ENCODE measurements at regions not wholly inside any gene's neighbourhood (a gene's known extent, or its start where the extent isn't known, plus 50 kb on each side); places are given as distances from the start of the nearest gene placed in this dataset.

DNA sequence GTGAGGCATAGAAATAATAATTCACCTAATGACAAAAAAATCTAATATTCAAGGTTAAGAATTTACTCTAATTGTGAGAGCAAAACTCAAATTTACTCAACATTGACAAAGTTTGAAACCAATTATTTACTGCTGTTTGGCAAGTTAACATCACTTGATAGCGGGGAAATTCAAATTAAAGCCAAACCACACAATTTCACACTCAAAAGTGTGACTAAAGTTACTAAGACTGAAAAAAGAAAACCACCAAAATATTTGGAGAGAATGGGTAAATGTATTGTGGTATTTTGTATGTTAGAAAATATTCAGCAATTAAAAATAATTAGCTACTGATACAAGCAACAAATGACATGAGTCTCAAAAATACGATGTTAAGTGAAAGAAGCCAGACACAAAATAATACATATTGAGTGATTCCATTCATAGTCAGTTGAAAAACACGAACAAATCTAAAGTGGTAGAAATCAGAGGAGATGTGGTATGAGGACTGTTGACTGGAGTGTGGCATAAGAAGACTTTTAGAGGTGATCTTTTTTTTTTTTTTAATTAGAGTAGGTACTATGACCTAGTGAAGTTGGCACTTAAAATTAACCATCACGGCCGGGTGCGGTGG lies 541.4 kb upstream of the ATXN8OS start:
- H3K27me3 Mint-ChIP-seq, result no peaks in the 10 kb centered on the region
- CTCF ChIA-PET, result no interaction called here

DNA sequence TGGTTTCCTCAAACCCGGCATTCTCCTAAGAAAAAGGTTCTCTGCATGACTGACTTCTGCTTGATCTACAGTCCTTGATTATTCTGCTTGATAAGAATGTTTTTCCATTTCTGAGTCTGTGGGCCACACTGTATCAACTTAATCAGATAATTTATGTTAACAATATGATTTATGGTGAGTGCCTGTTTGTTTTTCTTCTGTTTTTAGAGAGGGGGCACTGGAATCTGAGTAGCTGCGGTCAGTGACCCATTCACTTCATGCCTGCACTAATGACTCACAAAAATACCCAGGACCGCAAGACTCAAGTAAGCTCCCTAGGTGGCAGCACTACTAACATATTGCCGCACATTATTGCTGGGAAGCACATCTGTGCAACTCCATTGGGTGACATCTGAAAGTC lies 542.3 kb upstream of the ATXN8OS start:
- DNase-seq (no peak), ATAC-seq (ENCODE audit: low read depth) (no peak)
- H3K27ac Mint-ChIP-seq, result no peak overlapping the region
- no peak overlapping the region for H3K4me3 Mint-ChIP-seq
- TF ChIP-seq, protein P1, sequence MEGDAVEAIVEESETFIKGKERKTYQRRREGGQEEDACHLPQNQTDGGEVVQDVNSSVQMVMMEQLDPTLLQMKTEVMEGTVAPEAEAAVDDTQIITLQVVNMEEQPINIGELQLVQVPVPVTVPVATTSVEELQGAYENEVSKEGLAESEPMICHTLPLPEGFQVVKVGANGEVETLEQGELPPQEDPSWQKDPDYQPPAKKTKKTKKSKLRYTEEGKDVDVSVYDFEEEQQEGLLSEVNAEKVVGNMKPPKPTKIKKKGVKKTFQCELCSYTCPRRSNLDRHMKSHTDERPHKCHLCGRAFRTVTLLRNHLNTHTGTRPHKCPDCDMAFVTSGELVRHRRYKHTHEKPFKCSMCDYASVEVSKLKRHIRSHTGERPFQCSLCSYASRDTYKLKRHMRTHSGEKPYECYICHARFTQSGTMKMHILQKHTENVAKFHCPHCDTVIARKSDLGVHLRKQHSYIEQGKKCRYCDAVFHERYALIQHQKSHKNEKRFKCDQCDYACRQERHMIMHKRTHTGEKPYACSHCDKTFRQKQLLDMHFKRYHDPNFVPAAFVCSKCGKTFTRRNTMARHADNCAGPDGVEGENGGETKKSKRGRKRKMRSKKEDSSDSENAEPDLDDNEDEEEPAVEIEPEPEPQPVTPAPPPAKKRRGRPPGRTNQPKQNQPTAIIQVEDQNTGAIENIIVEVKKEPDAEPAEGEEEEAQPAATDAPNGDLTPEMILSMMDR (IDR thresholded peaks at IDR 0.05), result no peak
- CTCF ChIA-PET, result no interaction called here
- POLR2A ChIA-PET, result no interaction called here
- H3K27me3 Mint-ChIP-seq, result no peaks in the 10 kb centered on the region
- intact Hi-C loops (cut with micrococcal nuclease), result no loop called here
- H3K36me3 Mint-ChIP-seq (ENCODE audit: low read depth), result no peaks in the 10 kb centered on the region
- H3K9me3 Mint-ChIP-seq, result peaks cover 2% of the 10 kb centered on the region
- H3K4me1 Mint-ChIP-seq, result no peaks in the 10 kb centered on the region

More for the DNA sequence above, 541.4 kb upstream of the ATXN8OS start:
- Mint-ChIP-seq H3K36me3 (ENCODE audit: low read depth) (no peaks in the 10 kb centered on the region), H3K4me3 (no peak overlapping the region), H3K27ac (no peak overlapping the region), H3K4me1 (no peaks in the 10 kb centered on the region), H3K9me3 (peaks cover 2% of the 10 kb centered on the region)
- ATAC-seq (ENCODE audit: low read depth) (no peak), DNase-seq (no peak)
- POLR2A ChIA-PET, result no interaction called here
- intact Hi-C loops (cut with micrococcal nuclease), result no loop called here
- TF ChIP-seq, protein P1 (IDR thresholded peaks at IDR 0.05), result no peak

DNA sequence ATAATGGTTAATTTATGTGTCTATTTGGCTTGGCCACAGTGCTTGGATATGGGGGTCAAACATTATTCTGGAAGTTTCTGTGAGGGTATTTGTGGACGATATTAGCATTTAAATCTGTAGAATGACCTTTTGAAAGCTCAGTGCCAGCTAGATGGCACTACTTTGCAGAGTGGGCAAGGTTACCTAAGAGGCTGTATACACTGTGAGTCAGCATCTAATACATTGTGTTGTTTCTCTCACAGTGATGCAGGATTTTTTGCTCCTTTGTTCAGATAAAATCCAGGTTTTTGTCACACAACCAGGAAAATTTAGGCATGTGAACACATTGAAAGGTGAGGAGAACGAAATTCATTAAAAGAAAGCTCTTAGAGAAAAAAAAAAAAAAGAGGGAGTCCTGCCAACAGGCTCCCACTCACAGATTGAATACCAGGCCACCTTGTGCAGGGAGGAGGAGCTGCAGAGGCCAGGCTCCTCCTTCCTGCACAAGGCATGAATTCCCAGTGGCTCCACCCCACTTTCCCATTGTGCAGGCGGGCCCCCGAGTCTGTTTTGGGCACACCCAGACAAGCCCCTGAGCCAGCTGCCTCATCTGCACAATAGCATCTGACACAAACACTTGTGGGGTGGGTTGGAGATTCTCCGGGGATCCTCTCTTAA lies 551.0 kb upstream of the ATXN8OS start:
- H3K27me3 Mint-ChIP-seq, result no peaks in the 10 kb centered on the region
- ATAC-seq (ENCODE audit: low read depth) (no peak), DNase-seq (no peak)
- ChIA-PET CTCF (no interaction called here), POLR2A (no interaction called here)
- intact Hi-C loops (cut with micrococcal nuclease), result no loop called here
- no peaks in the 10 kb centered on the region for H3K36me3 Mint-ChIP-seq (ENCODE audit: low read depth)
- no peaks in the 10 kb centered on the region for H3K9me3 Mint-ChIP-seq
- no peaks in the 10 kb centered on the region for H3K4me1 Mint-ChIP-seq
- H3K4me3 Mint-ChIP-seq, result no peak overlapping the region
- TF ChIP-seq, protein P1 (IDR thresholded peaks at IDR 0.05), result no peak
- H3K27ac Mint-ChIP-seq, result no peak overlapping the region

DNA sequence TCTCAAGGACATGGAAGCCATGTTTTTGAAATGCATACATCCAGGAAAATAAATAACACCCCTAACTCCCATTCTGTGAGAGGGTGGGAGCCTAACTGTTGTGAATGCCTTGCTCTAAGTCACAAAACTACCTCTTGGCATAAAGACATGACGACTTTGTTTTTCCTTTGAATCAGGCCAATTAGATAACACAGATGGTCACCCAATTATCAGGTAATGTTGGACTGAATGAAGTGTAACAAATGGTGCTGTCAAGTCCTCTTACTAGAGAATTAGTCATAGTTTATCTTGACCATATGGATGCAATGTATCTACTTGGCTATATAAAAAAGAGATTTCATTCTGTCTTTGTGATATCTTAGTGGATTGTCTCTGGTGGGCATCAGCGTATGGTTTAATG lies 553.6 kb upstream of the ATXN8OS start:
- ATAC-seq (ENCODE audit: low read depth), result no peak
- ChIA-PET CTCF (no interaction called here), POLR2A (no interaction called here)
- Mint-ChIP-seq H3K9me3 (peaks cover 4% of the 10 kb centered on the region), H3K27me3 (no peaks in the 10 kb centered on the region), H3K4me3 (no peak overlapping the region), H3K36me3 (ENCODE audit: low read depth) (no peaks in the 10 kb centered on the region), H3K4me1 (no peaks in the 10 kb centered on the region), H3K27ac (no peak overlapping the region)
- TF ChIP-seq, protein P1 (IDR thresholded peaks at IDR 0.05), result no peak
- intact Hi-C loops (cut with micrococcal nuclease), result no loop called here
- DNase-seq, result no peak

DNA sequence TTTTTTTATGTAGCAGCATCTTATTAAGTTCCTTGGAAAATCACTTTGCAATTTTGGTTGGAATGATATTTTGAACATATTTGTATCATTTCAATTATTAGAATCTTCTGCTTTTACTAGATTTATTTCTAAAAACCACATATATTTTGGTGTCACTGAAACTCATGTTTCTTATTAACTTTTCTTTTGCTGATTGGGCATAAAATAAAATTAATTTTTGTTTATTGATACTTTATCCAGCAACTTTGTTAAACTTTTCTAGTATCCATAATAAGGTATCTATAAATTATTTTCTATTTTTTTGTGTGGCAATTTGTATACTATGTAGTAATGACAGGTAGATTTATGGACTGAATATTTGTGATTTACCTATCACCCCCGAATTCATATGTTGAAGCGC lies 556.4 kb upstream of the ATXN8OS start:
- ATAC-seq (ENCODE audit: low read depth) (no peak), DNase-seq (no peak)
- POLR2A ChIA-PET, result no interaction called here
- CTCF ChIA-PET, result no interaction called here
- Mint-ChIP-seq H3K4me1 (no peaks in the 10 kb centered on the region), H3K36me3 (ENCODE audit: low read depth) (no peaks in the 10 kb centered on the region), H3K27ac (no peak overlapping the region), H3K9me3 (peaks cover 4% of the 10 kb centered on the region), H3K4me3 (no peak overlapping the region), H3K27me3 (no peaks in the 10 kb centered on the region)
- TF ChIP-seq, protein P1 (IDR thresholded peaks at IDR 0.05), result no peak
- intact Hi-C loops (cut with micrococcal nuclease), result no loop called here

All from activated B cell treated with CpG ODN at 0.5 μM for 24 hours (primary cell).